Hepatocyte (in vitro differentiated cells): ENCODE measurements at regions not wholly inside any gene's neighbourhood (a gene's known extent, or its start where the extent isn't known, plus 50 kb on each side); places are given as distances from the start of the nearest gene placed in this dataset.
A peak's percentile ranks its signal among the peaks of the same experiment; 100 is the strongest.

Experiments used
- DNase-seq: peaks from one replicate; pipeline ENCODE4 v3.0.0-alpha.2; 2016; ENCODE audit warnings: low spot score
- H2AFZ ChIP-seq: fragments of 200-600 bp; sonication (generic); 2 replicates; pipeline ENCODE4 v1.6.0; 2016; ENCODE audit warnings: antibody characterized with exemption, mild to moderate bottlenecking
- H3K27ac ChIP-seq: fragments of 200-600 bp; sonication (generic); 2 replicates; pipeline ENCODE4 v1.5.1; 2016; ENCODE audit warnings: mild to moderate bottlenecking
- H3K27me3 ChIP-seq: fragments of 200-600 bp; sonication (generic); 2 replicates; pipeline ENCODE4 v1.6.1; 2016
- H3K36me3 ChIP-seq: fragments of 200-600 bp; sonication (generic); replicated peaks from 2 replicates; pipeline ENCODE4 v1.5.1; 2016; ENCODE audit warnings: low read depth; ENCODE audit not compliant: insufficient read depth
- H3K4me1 ChIP-seq: fragments of 200-600 bp; sonication (generic); 2 replicates; pipeline ENCODE4 v1.5.1; 2016; ENCODE audit warnings: mild to moderate bottlenecking, moderate library complexity; ENCODE audit not compliant: insufficient read depth
- H3K4me2 ChIP-seq: fragments of 200-600 bp; sonication (generic); 2 replicates; pipeline ENCODE4 v1.6.0; 2016
- H3K4me3 ChIP-seq: fragments of 200-600 bp; sonication (generic); 2 replicates; pipeline ENCODE4 v1.5.1; 2016; ENCODE audit warnings: mild to moderate bottlenecking
- H3K79me2 ChIP-seq: fragments of 200-600 bp; sonication (generic); 2 replicates; pipeline ENCODE4 v1.6.0; 2017; ENCODE audit warnings: mild to moderate bottlenecking
- H3K9me2 ChIP-seq: fragments of 200-600 bp; sonication (generic); replicated peaks from 2 replicates; pipeline ENCODE4 v1.6.0; 2017; ENCODE audit warnings: mild to moderate bottlenecking; ENCODE audit not compliant: insufficient read depth
- H3K9me3 ChIP-seq: fragments of 200-600 bp; sonication (generic); 2 replicates; pipeline ENCODE4 v1.5.1; 2016; ENCODE audit warnings: low read depth, mild to moderate bottlenecking
- H4K20me1 ChIP-seq: fragments of 200-600 bp; sonication (generic); 2 replicates; pipeline ENCODE4 v1.6.0; 2016; ENCODE audit warnings: mild to moderate bottlenecking; ENCODE audit not compliant: insufficient read depth, poor library complexity, severe bottlenecking
- CTCF ChIP-seq: fragments of 200-600 bp; sonication (generic); IDR thresholded peaks from 2 replicates; pipeline ENCODE4 v1.5.1; 2016; ENCODE audit warnings: antibody characterized with exemption, mild to moderate bottlenecking; ENCODE audit not compliant: poor library complexity
- EZH2 ChIP-seq: fragments of 200-600 bp; sonication (generic); IDR thresholded peaks from 2 replicates; pipeline ENCODE4 v1.6.1; 2016; ENCODE audit warnings: antibody characterized with exemption, mild to moderate bottlenecking, borderline replicate concordance
- EZH2phosphoT487 ChIP-seq: fragments of 200-600 bp; sonication (generic); IDR thresholded peaks from one replicate; pipeline ENCODE4 v1.6.1; 2018; ENCODE audit warnings: antibody characterized with exemption, mild to moderate bottlenecking, low read depth, moderate library complexity; ENCODE audit not compliant: unreplicated experiment, severe bottlenecking
- WGBS: methylation state at CpG from one replicate; pipeline ENCODE4 v1.1.6; 2016; ENCODE audit warnings: low lambda C conversion rate; ENCODE audit errors: missing lambda C conversion rate; 5-methylcytosine and 5-hydroxymethylcytosine counted together

DNA sequence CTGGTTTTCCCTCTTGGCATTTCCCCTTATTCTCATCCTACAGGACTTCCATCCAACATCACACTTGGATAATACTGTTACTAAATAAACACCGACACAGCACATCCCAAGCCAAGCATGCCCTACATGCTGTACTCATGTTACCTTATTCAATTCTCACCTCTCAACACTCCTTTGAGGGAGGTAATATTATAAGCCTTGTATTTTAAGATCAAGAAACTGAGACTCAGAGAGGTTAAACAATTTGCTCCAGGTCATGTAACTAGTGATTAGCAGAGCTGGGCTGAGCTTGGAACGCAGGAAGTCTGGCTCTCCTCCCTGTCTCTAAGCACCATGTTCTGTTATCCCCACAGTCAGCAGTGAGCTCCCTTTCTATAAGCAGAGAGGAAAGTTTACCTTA, 333.6 kb upstream of the IGFBP7 start:
- TF ChIP-seq EZH2phosphoT487 (no peak), EZH2 (no peak), CTCF (no peak)
- 56% methylated on average over 2 of the region's 2 CpGs for WGBS
- H3K4me2 ChIP-seq: no peak overlapping the region
- H3K9me2 ChIP-seq: no peaks in the 10 kb centered on the region
- no peaks in the 10 kb centered on the region for H3K27me3 ChIP-seq
- no peaks in the 10 kb centered on the region for H3K4me1 ChIP-seq
- H3K4me3 ChIP-seq: no peak overlapping the region
- H3K27ac ChIP-seq: no peak overlapping the region
- no peak for DNase-seq
- no peak overlapping the region for H2AFZ ChIP-seq
- no peaks in the 10 kb centered on the region for H4K20me1 ChIP-seq
- H3K79me2 ChIP-seq: no peaks in the 10 kb centered on the region
- no peaks in the 10 kb centered on the region for H3K9me3 ChIP-seq
- H3K36me3 ChIP-seq: no peaks in the 10 kb centered on the region

DNA sequence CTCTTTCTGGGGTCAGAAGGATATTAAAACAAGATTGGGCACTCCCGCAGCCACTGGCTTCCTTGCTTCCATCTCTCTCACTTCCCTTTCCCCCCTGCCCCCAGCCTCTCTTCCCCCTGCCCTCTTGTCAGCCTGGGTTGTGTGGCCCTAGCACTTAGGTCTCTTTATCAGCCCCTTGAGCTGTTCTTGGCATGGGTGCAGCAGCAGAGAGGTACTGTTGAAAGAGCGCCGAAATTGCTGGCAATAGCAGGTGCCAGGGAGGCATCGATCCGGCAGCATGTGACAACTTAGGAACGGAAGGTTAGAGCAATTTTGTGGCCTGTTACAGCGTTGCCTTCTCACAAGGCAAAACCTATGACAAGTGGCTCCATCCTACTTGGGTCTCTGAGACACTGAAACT, 333.1 kb upstream of the IGFBP7 start:
- no peaks in the 10 kb centered on the region for H4K20me1 ChIP-seq
- no peaks in the 10 kb centered on the region for H3K9me3 ChIP-seq
- no peak overlapping the region for H3K27ac ChIP-seq
- 89% methylated on average over 7 of the region's 7 CpGs for WGBS
- H2AFZ ChIP-seq: no peak overlapping the region
- H3K9me2 ChIP-seq: no peaks in the 10 kb centered on the region
- DNase-seq: no peak
- no peaks in the 10 kb centered on the region for H3K27me3 ChIP-seq
- H3K4me2 ChIP-seq: no peak overlapping the region
- no peaks in the 10 kb centered on the region for H3K79me2 ChIP-seq
- H3K36me3 ChIP-seq: no peaks in the 10 kb centered on the region
- H3K4me1 ChIP-seq: no peaks in the 10 kb centered on the region
- no peak overlapping the region for H3K4me3 ChIP-seq
- TF ChIP-seq EZH2phosphoT487 (no peak), CTCF (no peak), EZH2 (no peak)

GRCh38 chr4:57442831-57443291, 332.7 kb upstream of the IGFBP7 start:
- Histone ChIP-seq H3K4me3 (no peak overlapping the region), H3K79me2 (no peaks in the 10 kb centered on the region), H3K27me3 (no peaks in the 10 kb centered on the region), H3K27ac (no peak overlapping the region), H3K4me1 (no peaks in the 10 kb centered on the region), H3K4me2 (no peak overlapping the region), H3K9me3 (no peaks in the 10 kb centered on the region), H4K20me1 (no peaks in the 10 kb centered on the region), H2AFZ (no peak overlapping the region), H3K9me2 (no peaks in the 10 kb centered on the region), H3K36me3 (no peaks in the 10 kb centered on the region)
- 23% methylated on average over 4 of the region's 4 CpGs for WGBS
- TF ChIP-seq CTCF (peak; percentile 96), EZH2phosphoT487 (no peak)
- peak; percentile 77 for DNase-seq

DNA sequence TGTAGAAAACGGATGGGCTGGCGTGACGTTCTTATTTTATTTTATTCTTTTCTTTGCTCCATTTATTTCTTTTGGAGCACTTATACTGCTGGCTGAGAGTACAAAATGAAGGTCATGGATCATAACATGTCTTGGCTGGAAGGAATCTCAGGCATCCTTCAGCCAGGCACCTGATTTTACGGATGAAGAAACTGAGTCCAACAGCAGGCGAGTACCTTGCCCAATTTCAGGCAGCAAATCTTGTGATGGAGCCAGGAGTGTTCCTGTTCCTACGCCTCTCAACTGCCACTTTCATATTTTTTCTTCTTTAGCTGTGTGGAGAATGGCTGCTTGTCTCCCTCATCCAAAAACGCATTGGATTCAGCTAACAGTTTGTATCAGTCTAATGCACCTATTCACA, 332.1 kb upstream of the IGFBP7 start:
- H4K20me1 ChIP-seq: no peaks in the 10 kb centered on the region
- H3K4me3 ChIP-seq: no peak overlapping the region
- H2AFZ ChIP-seq: no peak overlapping the region
- no peaks in the 10 kb centered on the region for H3K4me1 ChIP-seq
- TF ChIP-seq CTCF (no peak), EZH2phosphoT487 (no peak), EZH2 (no peak)
- H3K9me2 ChIP-seq: no peaks in the 10 kb centered on the region
- no peak overlapping the region for H3K27ac ChIP-seq
- no peak for DNase-seq
- H3K4me2 ChIP-seq: no peak overlapping the region
- no peaks in the 10 kb centered on the region for H3K36me3 ChIP-seq
- H3K9me3 ChIP-seq: no peaks in the 10 kb centered on the region
- 59% methylated on average over 7 of the region's 7 CpGs for WGBS
- H3K27me3 ChIP-seq: no peaks in the 10 kb centered on the region
- H3K79me2 ChIP-seq: no peaks in the 10 kb centered on the region
